Erythroblast (primary cell): ENCODE measurements at regions not wholly inside any gene's neighbourhood (a gene's known extent, or its start where the extent isn't known, plus 50 kb on each side); places are given as distances from the start of the nearest gene placed in this dataset.

ENCODE experiments used
- GATA1 ChIP-seq: IDR thresholded peaks from 2 replicates; pipeline ENCODE4 v1.6.1; 2011; ENCODE audit warnings: low read depth, mild to moderate bottlenecking, control low read depth, low read length, moderate library complexity
- POLR2A ChIP-seq: IDR thresholded peaks from 2 replicates; pipeline ENCODE4 v1.6.1; 2011; ENCODE audit warnings: mild to moderate bottlenecking, low read length

- TF ChIP-seq POLR2A (no peak), GATA1 (no peak)
These were observed 62.0 kb upstream of the ESX1 start for GRCh38 chrX:104316739-104317138.
